Testis (tissue), 2 donors: ENCODE measurements at regions not wholly inside any gene's neighbourhood (a gene's known extent, or its start where the extent isn't known, plus 50 kb on each side); places are given as distances from the start of the nearest gene placed in this dataset.

Experiments
- POLR2A ChIP-seq: fragments of 450-650 bp; IDR thresholded peaks from one replicate; pipeline ENCODE4 v1.6.1; 2017; ENCODE audit warnings: antibody characterized with exemption, mild to moderate bottlenecking, moderate library complexity
- TF ChIP-seq, protein P1 (sequence below), 3 experiments: fragments of 450-650 bp in 2 of 3; fragments of 200-600 bp in 1 of 3; sonication (generic) in 1 of 3; IDR thresholded peaks; one replicate each; pipeline ENCODE4 v1.5.1; 2016 to 2019; ENCODE audit warnings: antibody characterized with exemption in 3 of 3, mild to moderate bottlenecking in 2 of 3, moderate library complexity in 1 of 3

DNA sequence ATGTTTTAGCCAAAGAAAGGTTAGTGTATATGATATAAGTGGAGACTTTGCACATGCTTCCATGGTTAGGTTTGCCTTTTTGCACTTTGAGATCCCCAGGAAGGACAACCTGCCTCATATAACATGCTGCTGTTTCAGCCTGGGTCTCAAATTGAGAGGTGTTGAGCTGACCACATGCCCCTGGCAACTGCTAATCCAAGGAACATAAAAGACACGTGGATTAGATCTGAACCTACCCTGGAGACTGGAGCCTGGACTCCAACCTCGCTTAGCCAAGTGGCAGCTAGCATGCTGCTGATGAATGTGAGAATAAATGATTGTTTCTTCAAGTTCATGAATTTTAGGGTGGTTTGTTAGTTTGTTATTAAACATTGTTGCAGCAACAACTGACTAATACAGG is 301.8 kb upstream of the TBC1D5 start:
- TF ChIP-seq, protein P1, sequence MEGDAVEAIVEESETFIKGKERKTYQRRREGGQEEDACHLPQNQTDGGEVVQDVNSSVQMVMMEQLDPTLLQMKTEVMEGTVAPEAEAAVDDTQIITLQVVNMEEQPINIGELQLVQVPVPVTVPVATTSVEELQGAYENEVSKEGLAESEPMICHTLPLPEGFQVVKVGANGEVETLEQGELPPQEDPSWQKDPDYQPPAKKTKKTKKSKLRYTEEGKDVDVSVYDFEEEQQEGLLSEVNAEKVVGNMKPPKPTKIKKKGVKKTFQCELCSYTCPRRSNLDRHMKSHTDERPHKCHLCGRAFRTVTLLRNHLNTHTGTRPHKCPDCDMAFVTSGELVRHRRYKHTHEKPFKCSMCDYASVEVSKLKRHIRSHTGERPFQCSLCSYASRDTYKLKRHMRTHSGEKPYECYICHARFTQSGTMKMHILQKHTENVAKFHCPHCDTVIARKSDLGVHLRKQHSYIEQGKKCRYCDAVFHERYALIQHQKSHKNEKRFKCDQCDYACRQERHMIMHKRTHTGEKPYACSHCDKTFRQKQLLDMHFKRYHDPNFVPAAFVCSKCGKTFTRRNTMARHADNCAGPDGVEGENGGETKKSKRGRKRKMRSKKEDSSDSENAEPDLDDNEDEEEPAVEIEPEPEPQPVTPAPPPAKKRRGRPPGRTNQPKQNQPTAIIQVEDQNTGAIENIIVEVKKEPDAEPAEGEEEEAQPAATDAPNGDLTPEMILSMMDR (IDR thresholded peaks at IDR 0.05) = no peak
- TF ChIP-seq POLR2A = no peak
